ENCODE measurements at regions not wholly inside any gene's neighbourhood (a gene's known extent, or its start where the extent isn't known, plus 50 kb on each side); places are given as distances from the start of the nearest gene placed in this dataset.
"Not testable (repeated sequence)": the region's sequence is repeated elsewhere in the genome, so short reads cannot be mapped to it uniquely, and the experiment has no call there.

- POLR2A ChIA-PET (ENCODE audit: partially characterized antibody); H3K23ac ChIP-seq (ENCODE audit: insufficient read length); H4K20me1 ChIP-seq (replicated peaks in 1 of 2; ENCODE audit: control insufficient read depth in 1 of 2, insufficient read depth in 2 of 2, low read length in 2 of 2); H3K18ac ChIP-seq (ENCODE audit: extremely low read depth, low read length); H3K79me2 ChIP-seq (ENCODE audit: control insufficient read depth in 1 of 2, insufficient read depth in 2 of 2, low read length in 2 of 2); H3K4me2 ChIP-seq (ENCODE audit: insufficient read depth in 1 of 2, low read depth in 2 of 2, low read length in 2 of 2); H3K9me3 ChIP-seq (ENCODE audit: insufficient read depth in 2 of 2, low read depth in 1 of 2, low read length in 1 of 2); H3K4me3 ChIP-seq (ENCODE audit: extremely low read depth in 1 of 4, insufficient read depth in 2 of 4, low read depth in 3 of 4, low read length in 4 of 4); H3K27me3 ChIP-seq (replicated peaks in 1 of 4; ENCODE audit: control insufficient read depth in 3 of 4, extremely low read depth in 1 of 4, insufficient read depth in 3 of 4, low read length in 3 of 4); H2BK15ac ChIP-seq (ENCODE audit: low read length); H2BK5ac ChIP-seq (ENCODE audit: low read depth, low read length); H3K14ac ChIP-seq (ENCODE audit: insufficient read length); H3K4ac ChIP-seq (replicated peaks; ENCODE audit: insufficient read length, low read depth, low read length); H3K36me3 ChIP-seq (ENCODE audit: control insufficient read depth in 2 of 4, insufficient read depth in 4 of 4, low read length in 3 of 4); FAIRE-seq; H4K5ac ChIP-seq (ENCODE audit: insufficient read length, low read depth, low read length); H4K91ac ChIP-seq (replicated peaks; ENCODE audit: insufficient read length, low read length); H3K23me2 ChIP-seq (ENCODE audit: low read depth, low read length); H2BK20ac ChIP-seq (ENCODE audit: low read length); H2BK12ac ChIP-seq (ENCODE audit: low read depth, low read length); H2BK120ac ChIP-seq (replicated peaks; ENCODE audit: low read depth, low read length); H3K9ac ChIP-seq (replicated peaks in 1 of 4; ENCODE audit: extremely low read depth in 1 of 4, low read depth in 3 of 4, low read length in 3 of 4); DNase-seq (ENCODE audit: low read depth in 1 of 2, low spot score in 2 of 2); H3K4me1 ChIP-seq (replicated peaks in 1 of 4; ENCODE audit: control insufficient read depth in 3 of 4, insufficient read depth in 4 of 4, low read length in 3 of 4); H2AK5ac ChIP-seq (ENCODE audit: low read depth, low read length); H3K79me1 ChIP-seq (ENCODE audit: low read depth, low read length); H3K56ac ChIP-seq (replicated peaks; ENCODE audit: insufficient read length, low read depth, low read length); H3K27ac ChIP-seq (ENCODE audit: low read depth, low read length): not testable (repeated sequence)
- H4K8ac ChIP-seq (ENCODE audit: extremely low read depth, insufficient read depth, low read length) = peak overlapping the region; percentile 86; the same call in 1 of the 2 replicates
- H2AFZ ChIP-seq (ENCODE audit: low read length) = peak overlapping the region; percentile 53; the same call in 1 of the 2 replicates
- CTCF ChIA-PET (ENCODE audit: partially characterized antibody) = interaction anchor here (0.9 kb wide), 1 partner anchor 22 kb away, joined by 4 read pairs; no protein-coding TSS in a partner anchor
- WGBS, 2 experiments (ENCODE audit: extremely low coverage in 1 of 2, insufficient coverage in 1 of 2, insufficient read length in 1 of 2, insufficient replicate concordance in 2 of 2, low coverage in 1 of 2, low lambda C conversion rate in 2 of 2, missing lambda C conversion rate in 1 of 2) = 97% methylated on average over 8 of the region's 11 CpGs; no CpG with 5 or more reads in 1 of the 2 experiments
Observed at GRCh38 chr6:81869749-81870508, 117.4 kb upstream of the TENT5A start.

Measured in H1 (cell line).